HepG2 (cell line): ENCODE measurements at regions not wholly inside any gene's neighbourhood (a gene's known extent, or its start where the extent isn't known, plus 50 kb on each side); places are given as distances from the start of the nearest gene placed in this dataset.

Experiments
- CBX5 ChIP-seq: sonication (generic); formaldehyde crosslinking; IDR thresholded peaks from 2 replicates; pipeline ENCODE4 v1.4.0; 2020; ENCODE audit warnings: missing genetic modification reagents, borderline replicate concordance
- PAX8 ChIP-seq: sonication (generic); formaldehyde crosslinking; IDR thresholded peaks from 2 replicates; pipeline ENCODE4 v1.8.0; 2022; ENCODE audit warnings: mild to moderate bottlenecking, missing genetic modification reagents, borderline replicate concordance
- YEATS2 ChIP-seq: sonication (generic); formaldehyde crosslinking; IDR thresholded peaks from 2 replicates; pipeline ENCODE4 v1.4.0; 2020; ENCODE audit warnings: missing genetic modification reagents, borderline replicate concordance

GRCh38 chr6:50410579-50410978 is 302.7 kb upstream of the TFAP2D start:
- TF ChIP-seq PAX8 (CRISPR knock-in tag), result no peak
- no peak for TF ChIP-seq YEATS2 (CRISPR knock-in tag)
- no peak for TF ChIP-seq CBX5
